HG02763 (cell line): ENCODE measurements at regions not wholly inside any gene's neighbourhood (a gene's known extent, or its start where the extent isn't known, plus 50 kb on each side); places are given as distances from the start of the nearest gene placed in this dataset.

Experiments
- ATAC-seq: cut with Tn5 transposase; IDR thresholded peaks from one replicate; pipeline ENCODE4 v1.9.1; 2021; ENCODE audit warnings: mild to moderate bottlenecking, moderate library complexity; ENCODE audit not compliant: unreplicated experiment

GRCh38 chr5:66306105-66306843 is 162.2 kb downstream of the SREK1 start:
- ATAC-seq = peak; percentile 70

- ATAC-seq = no peak
Measured at GRCh38 chr5:66306844-66307315, 162.8 kb downstream of the SREK1 start.

GRCh38 chr5:66307647-66308241 is 163.6 kb downstream of the SREK1 start:
- ATAC-seq = peak; percentile 71

- no peak for ATAC-seq
Measured at GRCh38 chr5:66312266-66312665, 168.2 kb downstream of the SREK1 start.

GRCh38 chr5:66315784-66316183 is 171.7 kb downstream of the SREK1 start:
- ATAC-seq = no peak

- no peak for ATAC-seq
Measured at GRCh38 chr5:66322786-66323528, 178.9 kb downstream of the SREK1 start.

- no peak for ATAC-seq
Measured at GRCh38 chr5:66323529-66323895, 179.4 kb downstream of the SREK1 start.

- no peak for ATAC-seq
Measured at GRCh38 chr5:66324357-66324756, 180.3 kb downstream of the SREK1 start.

- no peak for ATAC-seq
Measured at GRCh38 chr5:66326276-66326675, 182.2 kb downstream of the SREK1 start.

GRCh38 chr5:66327008-66327407 is 182.9 kb downstream of the SREK1 start:
- no peak for ATAC-seq

- no peak for ATAC-seq
Measured at GRCh38 chr5:66329078-66329477, 185.0 kb downstream of the SREK1 start.

GRCh38 chr5:66333192-66333591 is 189.1 kb downstream of the SREK1 start:
- no peak for ATAC-seq

- ATAC-seq = no peak
Measured at GRCh38 chr5:66337626-66338226, 193.6 kb downstream of the SREK1 start.

GRCh38 chr5:66338828-66339227 is 194.7 kb downstream of the SREK1 start:
- no peak for ATAC-seq

- ATAC-seq = no peak
Measured at GRCh38 chr5:66339896-66340295, 195.8 kb downstream of the SREK1 start.

GRCh38 chr5:66340786-66341185 is 196.7 kb downstream of the SREK1 start:
- no peak for ATAC-seq

- ATAC-seq = no peak
Measured at GRCh38 chr5:66342341-66342880, 198.3 kb downstream of the SREK1 start.

- no peak for ATAC-seq
Measured at GRCh38 chr5:66343370-66344071, 199.4 kb downstream of the SREK1 start.

GRCh38 chr5:66344544-66344943 is 200.4 kb downstream of the SREK1 start:
- no peak for ATAC-seq

- ATAC-seq = no peak
Measured at GRCh38 chr5:66345281-66345680, 201.2 kb downstream of the SREK1 start.

GRCh38 chr5:66346869-66347268 is 202.8 kb downstream of the SREK1 start:
- ATAC-seq = no peak
